CD4-positive, alpha-beta memory T cell (primary cell): ENCODE measurements at regions not wholly inside any gene's neighbourhood (a gene's known extent, or its start where the extent isn't known, plus 50 kb on each side); places are given as distances from the start of the nearest gene placed in this dataset.

Experiments
- CTCF ChIA-PET: fragments of 350-600 bp; sonication (Branson Sonifier 250); formaldehyde crosslinking; loops from one replicate; lab custom pipeline; 2021; ENCODE audit warnings: inconsistent platforms; ENCODE audit not compliant: partially characterized antibody; lab: Charles Lee
- POLR2A ChIA-PET: fragments of 350-600 bp; sonication (Branson Sonifier 250); formaldehyde crosslinking; loops from one replicate; lab custom pipeline; 2021; ENCODE audit not compliant: partially characterized antibody; lab: Charles Lee
- DNase-seq, 5 donors: peaks; one replicate each; pipeline versions ENCODE4 v3.0.0 to v3.0.0-alpha.2; 2020 to 2022; ENCODE audit warnings: mixed read lengths in 1 of 5
- H3K27ac ChIP-seq: one replicate; pipeline ENCODE4 v1.7.0; 2013; ENCODE audit warnings: low read depth, low read length
- H3K27me3 ChIP-seq: 2 replicates; pipeline ENCODE4 v1.7.0; 2013; ENCODE audit warnings: mild to moderate bottlenecking, low read length, moderate library complexity; ENCODE audit not compliant: insufficient read depth
- H3K36me3 ChIP-seq: 2 replicates; pipeline ENCODE4 v1.7.0; 2013; ENCODE audit warnings: mild to moderate bottlenecking, low read length, moderate library complexity; ENCODE audit not compliant: insufficient read depth
- H3K4me1 ChIP-seq: 2 replicates; pipeline ENCODE4 v1.7.0; 2013; ENCODE audit warnings: mild to moderate bottlenecking, low read length, moderate library complexity; ENCODE audit not compliant: insufficient read depth
- H3K4me3 ChIP-seq, 2 donors: one replicate each; pipeline ENCODE4 v1.7.0; 2013; ENCODE audit warnings: low read length in 2 of 2, mild to moderate bottlenecking in 1 of 2
- H3K9me3 ChIP-seq, 2 donors: one replicate each; pipeline ENCODE4 v1.7.0; 2013; ENCODE audit warnings: low read length in 2 of 2, control low read depth in 1 of 2; ENCODE audit not compliant: control insufficient read depth in 1 of 2
- H3K27ac Mint-ChIP-seq, 7 donors: one replicate each; pipeline ENCODE4 v1.8.0; 2020 to 2021; ENCODE audit warnings: mixed read lengths in 7 of 7, mild to moderate bottlenecking in 6 of 7, inconsistent platforms in 3 of 7, moderate library complexity in 3 of 7
- H3K27me3 Mint-ChIP-seq, 2 donors: one replicate each; pipeline ENCODE4 v1.8.0; 2020 to 2021; ENCODE audit warnings: mixed read lengths in 2 of 2
- H3K36me3 Mint-ChIP-seq, 2 donors: one replicate each; pipeline ENCODE4 v1.8.0; 2020 to 2021; ENCODE audit warnings: mixed read lengths in 2 of 2, inconsistent platforms in 1 of 2, mild to moderate bottlenecking in 1 of 2
- H3K4me1 Mint-ChIP-seq, 4 donors: one replicate each; pipeline ENCODE4 v1.8.0; 2020 to 2021; ENCODE audit warnings: mixed read lengths in 4 of 4, mild to moderate bottlenecking in 1 of 4
- H3K4me3 Mint-ChIP-seq, 8 donors: one replicate each; pipeline ENCODE4 v1.8.0; 2020 to 2021; ENCODE audit warnings: mixed read lengths in 8 of 8, mild to moderate bottlenecking in 7 of 8, moderate library complexity in 6 of 8, inconsistent platforms in 3 of 8
- H3K9me3 Mint-ChIP-seq, 8 donors: one replicate each; pipeline ENCODE4 v1.8.0; 2020 to 2021; ENCODE audit warnings: mixed read lengths in 8 of 8, mild to moderate bottlenecking in 5 of 8, inconsistent platforms in 3 of 8, moderate library complexity in 1 of 8
- intact Hi-C: fragments of 100-400 bp; cut with micrococcal nuclease; formaldehyde crosslinking; loops from one replicate; pipeline ENCODE4 v1.15.1; 2023

- no peaks in the 10 kb centered on the region for H3K36me3 Mint-ChIP-seq
- no peak for DNase-seq
- peaks cover 0 to 5% (median 1%) of the 10 kb centered on the region in 8 donors for H3K9me3 Mint-ChIP-seq
- Histone ChIP-seq H3K9me3 (no peaks in the 10 kb centered on the region), H3K4me1 (no peaks in the 10 kb centered on the region), H3K27ac (no peak overlapping the region), H3K36me3 (no peaks in the 10 kb centered on the region), H3K27me3 (no peaks in the 10 kb centered on the region), H3K4me3 (no peak overlapping the region)
- intact Hi-C loops: no loop called here
- CTCF ChIA-PET: no interaction called here
- H3K4me3 Mint-ChIP-seq: no peak overlapping the region
- no peaks in the 10 kb centered on the region for H3K4me1 Mint-ChIP-seq
- no peak overlapping the region for H3K27ac Mint-ChIP-seq
- no peaks in the 10 kb centered on the region for H3K27me3 Mint-ChIP-seq
- POLR2A ChIA-PET: no interaction called here
These were observed 305.5 kb downstream of the FAT4 start for GRCh38 chr4:125620066-125620860.

DNA sequence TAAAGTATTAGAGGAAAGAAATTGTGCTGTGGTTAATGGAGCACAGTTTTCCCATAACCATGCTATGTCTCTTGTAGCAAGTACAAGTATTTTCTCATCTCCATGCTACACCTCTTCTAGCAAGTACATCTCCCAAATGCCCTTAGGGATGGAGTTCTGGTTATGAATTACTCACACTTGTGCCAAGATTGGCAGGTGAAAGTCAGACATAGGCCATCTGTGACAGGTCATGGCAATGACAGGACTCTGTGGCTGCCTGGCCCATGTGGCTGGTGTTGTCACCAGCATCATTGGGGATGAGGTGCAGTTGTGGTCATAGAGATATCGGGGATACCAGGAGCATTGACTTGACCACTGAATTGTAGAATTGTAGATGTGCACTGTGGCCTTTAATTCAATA is 310.2 kb downstream of the FAT4 start:
- Histone ChIP-seq H3K36me3 (no peaks in the 10 kb centered on the region), H3K27me3 (no peaks in the 10 kb centered on the region), H3K4me1 (no peaks in the 10 kb centered on the region), H3K27ac (no peak overlapping the region), H3K9me3 (no peaks in the 10 kb centered on the region), H3K4me3 (no peak overlapping the region)
- H3K36me3 Mint-ChIP-seq: no peaks in the 10 kb centered on the region
- ChIA-PET CTCF (no interaction called here), POLR2A (no interaction called here)
- DNase-seq: no peak
- peaks cover 0 to 7% (median 0%) of the 10 kb centered on the region in 8 donors for H3K9me3 Mint-ChIP-seq
- H3K4me1 Mint-ChIP-seq: no peaks in the 10 kb centered on the region
- no peak overlapping the region for H3K27ac Mint-ChIP-seq
- no peak overlapping the region for H3K4me3 Mint-ChIP-seq
- H3K27me3 Mint-ChIP-seq: no peaks in the 10 kb centered on the region
- intact Hi-C loops: no loop called here

GRCh38 chr4:125626946-125627345 is 312.2 kb downstream of the FAT4 start:
- Histone ChIP-seq H3K4me3 (no peak overlapping the region), H3K4me1 (no peaks in the 10 kb centered on the region), H3K36me3 (no peaks in the 10 kb centered on the region), H3K27ac (no peak overlapping the region), H3K9me3 (no peaks in the 10 kb centered on the region), H3K27me3 (no peaks in the 10 kb centered on the region)
- Mint-ChIP-seq H3K27ac (no peak overlapping the region), H3K4me1 (no peaks in the 10 kb centered on the region), H3K4me3 (no peak overlapping the region), H3K27me3 (no peaks in the 10 kb centered on the region), H3K9me3 (peaks cover 0 to 8% (median 0%) of the 10 kb centered on the region in 8 donors), H3K36me3 (no peaks in the 10 kb centered on the region)
- intact Hi-C loops: no loop called here
- ChIA-PET CTCF (no interaction called here), POLR2A (no interaction called here)
- DNase-seq: no peak

- H3K4me3 Mint-ChIP-seq: no peak overlapping the region
- ChIA-PET CTCF (no interaction called here), POLR2A (no interaction called here)
- Histone ChIP-seq H3K27ac (no peak overlapping the region), H3K27me3 (no peaks in the 10 kb centered on the region), H3K4me3 (no peak overlapping the region), H3K4me1 (no peaks in the 10 kb centered on the region), H3K9me3 (no peaks in the 10 kb centered on the region), H3K36me3 (no peaks in the 10 kb centered on the region)
- intact Hi-C loops: no loop called here
- DNase-seq: no peak
- no peaks in the 10 kb centered on the region for H3K36me3 Mint-ChIP-seq
- no peaks in the 10 kb centered on the region for H3K27me3 Mint-ChIP-seq
- no peaks in the 10 kb centered on the region for H3K4me1 Mint-ChIP-seq
- no peak overlapping the region for H3K27ac Mint-ChIP-seq
- H3K9me3 Mint-ChIP-seq: peaks cover 0 to 20% (median 4%) of the 10 kb centered on the region in 8 donors
These were observed 324.4 kb downstream of the FAT4 start for GRCh38 chr4:125639182-125639621.

DNA sequence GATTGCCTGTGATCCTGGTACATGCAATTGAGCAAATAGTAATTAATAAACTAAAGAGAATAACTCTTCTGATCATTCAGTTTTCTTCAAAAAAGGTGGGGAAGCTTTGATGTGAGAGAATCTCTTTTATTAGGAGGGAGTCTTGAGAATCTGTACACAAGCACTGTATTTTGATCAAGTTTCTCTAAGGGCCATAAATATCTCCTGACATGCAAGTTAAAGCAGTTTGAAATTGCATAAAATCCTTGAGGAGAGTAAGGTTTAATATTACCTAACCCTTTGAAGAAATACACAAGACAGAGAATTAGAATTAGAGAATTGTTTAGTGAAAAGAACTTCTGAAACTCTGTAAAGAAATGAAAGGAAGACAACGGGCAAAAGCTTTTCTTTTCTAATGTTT is 326.9 kb downstream of the FAT4 start:
- no peaks in the 10 kb centered on the region for H3K27me3 Mint-ChIP-seq

GRCh38 chr4:125642645-125643044 is 327.9 kb downstream of the FAT4 start:
- no peaks in the 10 kb centered on the region for H3K4me1 ChIP-seq
- POLR2A ChIA-PET: no interaction called here
- intact Hi-C loops: no loop called here
- Mint-ChIP-seq H3K27ac (no peak overlapping the region), H3K27me3 (no peaks in the 10 kb centered on the region), H3K4me3 (no peak overlapping the region), H3K36me3 (no peaks in the 10 kb centered on the region), H3K9me3 (peaks cover 0 to 13% (median 3%) of the 10 kb centered on the region in 8 donors), H3K4me1 (no peaks in the 10 kb centered on the region)
- DNase-seq: no peak
- H3K9me3 ChIP-seq: no peaks in the 10 kb centered on the region
- CTCF ChIA-PET: no interaction called here
- H3K27ac ChIP-seq: no peak overlapping the region
- no peaks in the 10 kb centered on the region for H3K36me3 ChIP-seq
- H3K27me3 ChIP-seq: no peaks in the 10 kb centered on the region
- no peak overlapping the region for H3K4me3 ChIP-seq

More for the DNA sequence above, 326.9 kb downstream of the FAT4 start:
- no peak for DNase-seq
- Mint-ChIP-seq H3K4me3 (no peak overlapping the region), H3K27ac (no peak overlapping the region), H3K4me1 (no peaks in the 10 kb centered on the region), H3K9me3 (peaks cover 0 to 16% (median 5%) of the 10 kb centered on the region in 8 donors), H3K36me3 (no peaks in the 10 kb centered on the region)
- H3K27me3 ChIP-seq: no peaks in the 10 kb centered on the region
- no peak overlapping the region for H3K4me3 ChIP-seq
- no peaks in the 10 kb centered on the region for H3K36me3 ChIP-seq
- ChIA-PET POLR2A (no interaction called here), CTCF (no interaction called here)
- intact Hi-C loops: no loop called here
- H3K27ac ChIP-seq: no peak overlapping the region
- H3K4me1 ChIP-seq: no peaks in the 10 kb centered on the region
- no peaks in the 10 kb centered on the region for H3K9me3 ChIP-seq

GRCh38 chr4:125649452-125649851 is 334.7 kb downstream of the FAT4 start:
- Mint-ChIP-seq H3K4me3 (no peak overlapping the region), H3K27me3 (no peaks in the 10 kb centered on the region), H3K9me3 (peaks cover 0 to 9% (median 2%) of the 10 kb centered on the region in 8 donors), H3K36me3 (no peaks in the 10 kb centered on the region), H3K27ac (no peak overlapping the region), H3K4me1 (no peaks in the 10 kb centered on the region)
- Histone ChIP-seq H3K27me3 (no peaks in the 10 kb centered on the region), H3K27ac (no peak overlapping the region), H3K36me3 (no peaks in the 10 kb centered on the region), H3K4me1 (no peaks in the 10 kb centered on the region), H3K9me3 (no peaks in the 10 kb centered on the region), H3K4me3 (no peak overlapping the region)
- intact Hi-C loops: no loop called here
- DNase-seq: no peak
- POLR2A ChIA-PET: no interaction called here
- CTCF ChIA-PET: no interaction called here
